Liver (tissue), 2 donors: ENCODE measurements at regions not wholly inside any gene's neighbourhood (a gene's known extent, or its start where the extent isn't known, plus 50 kb on each side); places are given as distances from the start of the nearest gene placed in this dataset.

Experiments
- YY1 ChIP-seq: IDR thresholded peaks from 2 replicates; pipeline ENCODE4 v1.6.1; 2016; ENCODE audit warnings: antibody characterized with exemption, mild to moderate bottlenecking
- TF ChIP-seq, protein P1 (sequence below): fragments of 150-350 bp; IDR thresholded peaks from 2 replicates; pipeline ENCODE4 v1.5.1; 2017; ENCODE audit warnings: improper control_type of control experiment, low read depth, low read length; ENCODE audit not compliant: missing input control
- TF ChIP-seq, protein P2 (sequence below): IDR thresholded peaks from 2 replicates; pipeline ENCODE4 v1.6.1; 2016; ENCODE audit warnings: antibody characterized with exemption, mild to moderate bottlenecking
- donor health status: healthy.

DNA sequence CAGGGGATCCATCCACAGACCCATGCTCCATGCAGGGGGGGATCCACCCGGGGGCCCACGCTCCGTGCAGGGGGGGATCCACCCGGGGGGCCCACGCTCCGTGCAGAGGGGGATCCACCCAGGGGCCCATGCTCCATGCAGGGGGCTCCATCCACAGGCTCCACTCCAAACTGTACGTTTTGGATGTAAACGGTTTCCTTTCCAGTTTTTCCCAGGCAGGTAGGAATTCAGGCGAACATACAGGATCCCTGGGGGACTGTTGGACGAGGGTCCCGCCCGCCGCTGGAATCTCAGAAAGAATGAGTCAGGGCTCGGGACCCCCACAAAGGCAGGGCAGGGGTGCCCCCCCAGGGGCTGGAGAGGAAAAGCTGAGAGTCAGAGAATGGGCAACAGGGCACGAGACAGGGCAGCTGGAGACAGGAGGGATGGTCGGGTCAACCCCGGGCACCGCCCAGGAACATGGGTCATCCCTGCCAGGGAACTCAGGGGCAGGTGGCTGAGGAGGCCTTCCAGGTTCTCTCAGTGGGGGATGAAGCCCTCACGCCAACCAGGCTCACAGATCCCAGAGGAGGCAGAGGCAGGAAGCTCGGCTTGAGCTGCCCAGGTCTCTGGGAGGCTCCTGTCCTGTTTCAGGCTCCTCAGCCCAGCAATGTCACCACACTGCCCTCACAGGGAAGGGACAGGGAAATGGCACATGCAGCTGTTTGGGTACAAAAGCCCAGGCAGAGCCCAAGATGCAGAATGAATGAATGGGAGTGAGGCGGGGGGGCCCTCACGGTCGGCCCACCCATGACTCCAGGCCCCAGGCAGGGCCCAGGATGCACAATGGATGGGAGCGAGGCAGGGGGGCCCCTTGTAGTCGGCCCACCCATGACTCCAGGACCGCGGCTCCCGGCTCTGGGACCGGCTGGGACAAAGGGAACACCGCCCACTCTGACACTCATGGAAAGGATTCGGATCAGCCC lies 200.2 kb downstream of the BRD1 start:
- TF ChIP-seq YY1: no peak
- TF ChIP-seq, protein P1, sequence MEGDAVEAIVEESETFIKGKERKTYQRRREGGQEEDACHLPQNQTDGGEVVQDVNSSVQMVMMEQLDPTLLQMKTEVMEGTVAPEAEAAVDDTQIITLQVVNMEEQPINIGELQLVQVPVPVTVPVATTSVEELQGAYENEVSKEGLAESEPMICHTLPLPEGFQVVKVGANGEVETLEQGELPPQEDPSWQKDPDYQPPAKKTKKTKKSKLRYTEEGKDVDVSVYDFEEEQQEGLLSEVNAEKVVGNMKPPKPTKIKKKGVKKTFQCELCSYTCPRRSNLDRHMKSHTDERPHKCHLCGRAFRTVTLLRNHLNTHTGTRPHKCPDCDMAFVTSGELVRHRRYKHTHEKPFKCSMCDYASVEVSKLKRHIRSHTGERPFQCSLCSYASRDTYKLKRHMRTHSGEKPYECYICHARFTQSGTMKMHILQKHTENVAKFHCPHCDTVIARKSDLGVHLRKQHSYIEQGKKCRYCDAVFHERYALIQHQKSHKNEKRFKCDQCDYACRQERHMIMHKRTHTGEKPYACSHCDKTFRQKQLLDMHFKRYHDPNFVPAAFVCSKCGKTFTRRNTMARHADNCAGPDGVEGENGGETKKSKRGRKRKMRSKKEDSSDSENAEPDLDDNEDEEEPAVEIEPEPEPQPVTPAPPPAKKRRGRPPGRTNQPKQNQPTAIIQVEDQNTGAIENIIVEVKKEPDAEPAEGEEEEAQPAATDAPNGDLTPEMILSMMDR: no peak
- TF ChIP-seq, protein P2, sequence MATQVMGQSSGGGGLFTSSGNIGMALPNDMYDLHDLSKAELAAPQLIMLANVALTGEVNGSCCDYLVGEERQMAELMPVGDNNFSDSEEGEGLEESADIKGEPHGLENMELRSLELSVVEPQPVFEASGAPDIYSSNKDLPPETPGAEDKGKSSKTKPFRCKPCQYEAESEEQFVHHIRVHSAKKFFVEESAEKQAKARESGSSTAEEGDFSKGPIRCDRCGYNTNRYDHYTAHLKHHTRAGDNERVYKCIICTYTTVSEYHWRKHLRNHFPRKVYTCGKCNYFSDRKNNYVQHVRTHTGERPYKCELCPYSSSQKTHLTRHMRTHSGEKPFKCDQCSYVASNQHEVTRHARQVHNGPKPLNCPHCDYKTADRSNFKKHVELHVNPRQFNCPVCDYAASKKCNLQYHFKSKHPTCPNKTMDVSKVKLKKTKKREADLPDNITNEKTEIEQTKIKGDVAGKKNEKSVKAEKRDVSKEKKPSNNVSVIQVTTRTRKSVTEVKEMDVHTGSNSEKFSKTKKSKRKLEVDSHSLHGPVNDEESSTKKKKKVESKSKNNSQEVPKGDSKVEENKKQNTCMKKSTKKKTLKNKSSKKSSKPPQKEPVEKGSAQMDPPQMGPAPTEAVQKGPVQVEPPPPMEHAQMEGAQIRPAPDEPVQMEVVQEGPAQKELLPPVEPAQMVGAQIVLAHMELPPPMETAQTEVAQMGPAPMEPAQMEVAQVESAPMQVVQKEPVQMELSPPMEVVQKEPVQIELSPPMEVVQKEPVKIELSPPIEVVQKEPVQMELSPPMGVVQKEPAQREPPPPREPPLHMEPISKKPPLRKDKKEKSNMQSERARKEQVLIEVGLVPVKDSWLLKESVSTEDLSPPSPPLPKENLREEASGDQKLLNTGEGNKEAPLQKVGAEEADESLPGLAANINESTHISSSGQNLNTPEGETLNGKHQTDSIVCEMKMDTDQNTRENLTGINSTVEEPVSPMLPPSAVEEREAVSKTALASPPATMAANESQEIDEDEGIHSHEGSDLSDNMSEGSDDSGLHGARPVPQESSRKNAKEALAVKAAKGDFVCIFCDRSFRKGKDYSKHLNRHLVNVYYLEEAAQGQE: no peak
